GM23338 (cell line): ENCODE measurements at regions not wholly inside any gene's neighbourhood (a gene's known extent, or its start where the extent isn't known, plus 50 kb on each side); places are given as distances from the start of the nearest gene placed in this dataset.

ENCODE experiments used
- ATAC-seq: fragments of 200-7000 bp; cut with Tn5 transposase; 3 replicates; pipeline ENCODE4 v1.9.1; 2020
- DNase-seq: peaks from one replicate; pipeline ENCODE4 v3.0.0-alpha.2; 2015; ENCODE audit warnings: low spot score
- H2AFZ ChIP-seq: fragments of 200-600 bp; sonication (generic); 2 replicates; pipeline ENCODE4 v1.8.0; 2016; ENCODE audit warnings: antibody characterized with exemption, mild to moderate bottlenecking, moderate library complexity
- H3F3A ChIP-seq: fragments of 200-600 bp; sonication (generic); replicated peaks from 2 replicates; pipeline ENCODE4 v1.8.0; 2017; ENCODE audit warnings: antibody characterized with exemption, mixed run types, low read depth
- H3K27ac ChIP-seq: fragments of 200-600 bp; sonication (generic); 2 replicates; pipeline ENCODE4 v1.6.1; 2016; ENCODE audit warnings: low read depth
- H3K27me3 ChIP-seq: fragments of 200-600 bp; sonication (generic); 2 replicates; pipeline ENCODE4 v1.8.0; 2016; ENCODE audit warnings: mild to moderate bottlenecking, mixed run types, moderate library complexity; ENCODE audit not compliant: insufficient read depth
- H3K36me3 ChIP-seq: fragments of 200-600 bp; sonication (generic); 2 replicates; pipeline ENCODE4 v1.8.0; 2016; ENCODE audit warnings: mild to moderate bottlenecking; ENCODE audit not compliant: insufficient read depth
- H3K4me1 ChIP-seq: fragments of 200-600 bp; sonication (generic); 2 replicates; pipeline ENCODE4 v1.8.0; 2016; ENCODE audit warnings: mild to moderate bottlenecking, moderate library complexity; ENCODE audit not compliant: insufficient read depth
- H3K4me2 ChIP-seq: fragments of 200-600 bp; sonication (generic); 2 replicates; pipeline ENCODE4 v1.7.1; 2017; ENCODE audit warnings: mixed run types
- H3K4me3 ChIP-seq: fragments of 200-600 bp; sonication (generic); 2 replicates; pipeline ENCODE4 v1.6.1; 2016; ENCODE audit warnings: mixed run types
- H3K79me2 ChIP-seq: fragments of 200-600 bp; sonication (generic); replicated peaks from 2 replicates; pipeline ENCODE4 v1.8.0; 2017; ENCODE audit warnings: mild to moderate bottlenecking; ENCODE audit not compliant: insufficient read depth
- H3K9me2 ChIP-seq: fragments of 200-600 bp; sonication (generic); 2 replicates; pipeline ENCODE4 v1.8.0; 2017; ENCODE audit not compliant: insufficient read depth
- H4K20me1 ChIP-seq: fragments of 200-600 bp; sonication (generic); replicated peaks from 2 replicates; pipeline ENCODE4 v1.8.0; 2017; ENCODE audit warnings: mild to moderate bottlenecking; ENCODE audit not compliant: insufficient read depth
- H3K27ac Mint-ChIP-seq: 2 replicates; pipeline ENCODE4 v1.8.0; 2020; ENCODE audit warnings: inconsistent platforms, mild to moderate bottlenecking, moderate library complexity, mixed read lengths
- H3K27me3 Mint-ChIP-seq: 3 replicates; pipeline ENCODE4 v1.8.0; 2022; ENCODE audit warnings: low read depth, mild to moderate bottlenecking, moderate library complexity, mixed read lengths, inconsistent platforms; ENCODE audit not compliant: insufficient read depth, poor library complexity
- H3K36me3 Mint-ChIP-seq: 3 replicates; pipeline ENCODE4 v1.8.0; 2021; ENCODE audit warnings: low read depth, mild to moderate bottlenecking, inconsistent platforms, moderate library complexity, mixed read lengths
- H3K4me1 Mint-ChIP-seq: 3 replicates; pipeline ENCODE4 v1.8.0; 2020; ENCODE audit warnings: mild to moderate bottlenecking, inconsistent platforms, mixed read lengths
- H3K4me3 Mint-ChIP-seq: 3 replicates; pipeline ENCODE4 v1.8.0; 2021; ENCODE audit warnings: moderate library complexity, mild to moderate bottlenecking, inconsistent platforms, mixed read lengths
- H3K9me3 Mint-ChIP-seq: 3 replicates; pipeline ENCODE4 v1.8.0; 2020; ENCODE audit warnings: moderate library complexity, mild to moderate bottlenecking, inconsistent platforms, mixed read lengths
- CREB1 ChIP-seq: fragments of 250-450 bp; sonication (Bioruptor Pico); IDR thresholded peaks from 2 replicates; pipeline ENCODE4 v1.5.0; 2020; ENCODE audit warnings: low read depth, mild to moderate bottlenecking, moderate library complexity
- ETS1 ChIP-seq: IDR thresholded peaks from 2 replicates; pipeline ENCODE4 v1.6.1; 2016; ENCODE audit warnings: antibody characterized with exemption
- EZH2phosphoT487 ChIP-seq: fragments of 200-600 bp; sonication (generic); IDR thresholded peaks from one replicate; pipeline ENCODE4 v1.8.1; 2018; ENCODE audit warnings: antibody characterized with exemption; ENCODE audit not compliant: unreplicated experiment
- NANOG ChIP-seq: IDR thresholded peaks from 2 replicates; pipeline ENCODE4 v1.6.1; 2016; ENCODE audit warnings: antibody characterized with exemption, borderline replicate concordance
- REST ChIP-seq: IDR thresholded peaks from one replicate; pipeline ENCODE4 v1.6.1; 2018; ENCODE audit warnings: antibody characterized with exemption; ENCODE audit not compliant: unreplicated experiment
- STAT1 ChIP-seq: IDR thresholded peaks from one replicate; pipeline ENCODE4 v1.6.1; 2016; ENCODE audit warnings: antibody characterized with exemption; ENCODE audit not compliant: unreplicated experiment
- ZNF331 ChIP-seq: fragments of 250-450 bp; sonication (Bioruptor Pico); IDR thresholded peaks from 2 replicates; pipeline ENCODE4 v1.5.0; 2020; ENCODE audit warnings: low read depth, mild to moderate bottlenecking, moderate library complexity
- ZNF462 ChIP-seq: fragments of 250-450 bp; sonication (Bioruptor Pico); IDR thresholded peaks from 2 replicates; pipeline ENCODE4 v1.5.0; 2020; ENCODE audit warnings: mild to moderate bottlenecking, moderate library complexity

GRCh38 chr4:11182031-11182430 lies 246.7 kb downstream of the HS3ST1 start (continued):
- TF ChIP-seq EZH2phosphoT487 (no peak), NANOG (no peak), REST (no peak)

DNA sequence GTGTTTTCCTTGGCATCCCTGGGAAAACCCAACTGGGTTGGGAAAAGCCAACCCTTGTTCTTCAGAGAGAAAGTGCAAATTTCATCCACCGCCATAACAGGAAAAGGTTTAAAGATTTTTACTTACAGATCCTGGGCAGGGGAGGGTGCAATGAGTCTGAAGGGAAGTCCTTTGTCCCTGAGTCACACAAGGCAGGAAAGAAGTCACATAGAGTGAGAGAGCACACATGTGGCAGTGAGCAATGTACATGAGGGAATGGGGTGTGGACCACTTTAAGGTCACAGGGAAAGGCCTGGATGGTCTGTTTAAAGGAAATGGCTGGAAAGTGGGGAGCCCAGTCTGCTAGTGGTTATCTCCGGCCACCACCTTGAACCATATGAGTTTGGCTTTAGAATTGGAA lies 248.9 kb downstream of the HS3ST1 start:
- Mint-ChIP-seq H3K36me3 (no peaks in the 10 kb centered on the region), H3K27ac (no peak overlapping the region), H3K9me3 (no peaks in the 10 kb centered on the region), H3K4me3 (no peak overlapping the region), H3K4me1 (no peaks in the 10 kb centered on the region), H3K27me3 (no peaks in the 10 kb centered on the region)
- H3K27me3 ChIP-seq: no peaks in the 10 kb centered on the region
- ATAC-seq (no peak), DNase-seq (no peak)
- no peak overlapping the region for H3K4me3 ChIP-seq
- TF ChIP-seq ETS1 (no peak), STAT1 (no peak)
- H4K20me1 ChIP-seq: no peaks in the 10 kb centered on the region; the same call in 1 of the 2 replicates
- peaks cover 7% of the 10 kb centered on the region for H3K9me2 ChIP-seq
- no peaks in the 10 kb centered on the region for H3K36me3 ChIP-seq
- H3K4me2 ChIP-seq: no peak overlapping the region
- no peaks in the 10 kb centered on the region for H3F3A ChIP-seq
- H2AFZ ChIP-seq: no peak overlapping the region
- H3K4me1 ChIP-seq: no peaks in the 10 kb centered on the region
- no peak overlapping the region for H3K27ac ChIP-seq
- H3K79me2 ChIP-seq: no peaks in the 10 kb centered on the region

DNA sequence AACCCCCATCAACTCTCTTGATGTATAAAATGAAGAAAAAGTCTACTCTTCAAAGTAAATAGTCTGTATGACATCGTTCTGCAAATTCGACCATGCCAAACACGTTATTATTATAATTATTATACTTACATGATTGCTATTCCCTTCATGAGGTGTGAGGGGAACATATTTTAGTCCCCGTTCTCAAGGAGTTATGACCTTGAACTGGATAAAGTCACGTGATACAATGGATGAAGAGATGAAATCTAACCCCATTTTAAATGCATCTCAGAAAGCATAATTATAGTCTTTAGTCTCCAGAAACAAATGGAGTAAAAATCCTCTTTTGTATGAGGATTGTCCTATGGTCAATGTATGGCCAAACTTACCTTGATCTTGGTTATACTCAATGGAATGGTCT lies 250.3 kb downstream of the HS3ST1 start:
- H3K27me3 Mint-ChIP-seq: no peaks in the 10 kb centered on the region
- no peaks in the 10 kb centered on the region for H3K36me3 Mint-ChIP-seq
- TF ChIP-seq ETS1 (no peak), ZNF462 (CRISPR knock-in tag) (no peak), STAT1 (no peak), ZNF331 (CRISPR knock-in tag) (no peak), CREB1 (CRISPR knock-in tag) (no peak)

More for the DNA sequence above, 250.3 kb downstream of the HS3ST1 start:
- H3K4me2 ChIP-seq: no peak overlapping the region
- H3K27me3 ChIP-seq: no peaks in the 10 kb centered on the region
- H3K9me3 Mint-ChIP-seq: no peaks in the 10 kb centered on the region
- H2AFZ ChIP-seq: no peak overlapping the region
- no peak overlapping the region for H3K4me3 ChIP-seq
- no peak overlapping the region for H3K4me3 Mint-ChIP-seq
- H3K4me1 Mint-ChIP-seq: no peaks in the 10 kb centered on the region
- ATAC-seq: no peak
- H3K27ac Mint-ChIP-seq: no peak overlapping the region
- H3K4me1 ChIP-seq: no peaks in the 10 kb centered on the region
- peaks cover 7% of the 10 kb centered on the region for H3K9me2 ChIP-seq
- no peak for DNase-seq
- no peaks in the 10 kb centered on the region; the same call in 1 of the 2 replicates for H4K20me1 ChIP-seq
- no peaks in the 10 kb centered on the region for H3K36me3 ChIP-seq
- H3K79me2 ChIP-seq: no peaks in the 10 kb centered on the region
- H3K27ac ChIP-seq: no peak overlapping the region
- no peaks in the 10 kb centered on the region for H3F3A ChIP-seq
